Naive thymus-derived CD8-positive, alpha-beta T cell (primary cell): ENCODE measurements at regions not wholly inside any gene's neighbourhood (a gene's known extent, or its start where the extent isn't known, plus 50 kb on each side); places are given as distances from the start of the nearest gene placed in this dataset.

Source experiments
- ATAC-seq, 2 donors: fragments of 150-1000 bp; cut with Tn5 transposase in 1 of 2; sonication (Bioruptor Pico), chemical (Tn5 transposase) in 1 of 2; 1 replicate in 1 of 2; 2 replicates in 1 of 2; pipeline ENCODE4 v1.10.0; 2021; ENCODE audit warnings: mild to moderate bottlenecking in 2 of 2, moderate library complexity in 2 of 2
- POLR2A ChIA-PET: fragments of 350-600 bp; sonication (Branson Sonifier 250); formaldehyde crosslinking; loops from one replicate; lab custom pipeline; 2021; ENCODE audit warnings: antibody characterized with exemption; lab: Charles Lee
- DNase-seq, 10 donors: peaks; one replicate each; pipeline versions ENCODE4 v3.0.0 to v3.0.0-alpha.2; 2020 to 2022
- H3K27ac Mint-ChIP-seq, 10 donors: one replicate each; pipeline ENCODE4 v1.8.0; 2020 to 2022; ENCODE audit warnings: mild to moderate bottlenecking in 10 of 10, mixed read lengths in 10 of 10, moderate library complexity in 4 of 10, inconsistent platforms in 1 of 10
- H3K27me3 Mint-ChIP-seq, 5 donors: one replicate each; pipeline ENCODE4 v1.8.0; 2021 to 2022; ENCODE audit warnings: mixed read lengths in 5 of 5
- H3K36me3 Mint-ChIP-seq, 3 donors: one replicate each; pipeline ENCODE4 v1.8.0; 2020 to 2022; ENCODE audit warnings: mixed read lengths in 3 of 3, mild to moderate bottlenecking in 2 of 3, inconsistent platforms in 1 of 3
- H3K4me1 Mint-ChIP-seq, 4 donors: one replicate each; pipeline ENCODE4 v1.8.0; 2021 to 2022; ENCODE audit warnings: mixed read lengths in 4 of 4
- H3K4me3 Mint-ChIP-seq, 10 donors: one replicate each; pipeline ENCODE4 v1.8.0; 2020 to 2022; ENCODE audit warnings: mild to moderate bottlenecking in 10 of 10, mixed read lengths in 10 of 10, moderate library complexity in 6 of 10, inconsistent platforms in 1 of 10
- H3K9me3 Mint-ChIP-seq, 9 donors: one replicate each; pipeline ENCODE4 v1.8.0; 2020 to 2022; ENCODE audit warnings: mixed read lengths in 9 of 9, mild to moderate bottlenecking in 3 of 9, inconsistent platforms in 1 of 9, moderate library complexity in 1 of 9

DNA sequence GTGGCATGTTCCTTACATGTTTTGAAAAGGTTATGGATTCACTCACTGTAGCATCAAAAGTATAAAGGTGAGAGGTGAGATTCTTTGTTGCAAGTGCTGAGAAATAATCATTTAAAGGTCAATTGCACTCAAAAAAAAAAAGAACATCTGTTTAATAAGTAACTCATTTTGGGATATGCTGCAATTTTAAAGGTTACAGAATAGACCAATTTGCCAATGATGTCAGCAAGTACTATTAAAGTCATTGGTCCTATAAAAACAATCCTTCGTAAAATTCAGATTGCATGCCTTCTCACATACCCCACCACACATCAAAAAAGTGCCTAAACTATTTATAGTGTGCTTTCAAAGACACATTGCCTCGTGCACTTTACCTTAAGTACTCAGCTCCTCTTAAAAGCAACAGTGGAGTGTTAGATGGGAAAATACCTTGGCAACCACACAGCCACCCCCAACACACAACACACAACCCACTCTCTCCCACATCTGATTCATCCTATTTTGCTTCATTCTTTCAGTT is 218.2 kb upstream of the ADGRL2 start:
- ATAC-seq, result no peak
- Mint-ChIP-seq H3K27me3 (peaks cover 0 to 4% (median 0%) of the 10 kb centered on the region in 5 donors), H3K4me1 (no peaks in the 10 kb centered on the region), H3K4me3 (no peak overlapping the region), H3K36me3 (no peaks in the 10 kb centered on the region), H3K27ac (no peak overlapping the region), H3K9me3 (peaks cover 0 to 4% (median 0%) of the 10 kb centered on the region in 9 donors)
- DNase-seq, result no peak
- POLR2A ChIA-PET, result no interaction called here

DNA sequence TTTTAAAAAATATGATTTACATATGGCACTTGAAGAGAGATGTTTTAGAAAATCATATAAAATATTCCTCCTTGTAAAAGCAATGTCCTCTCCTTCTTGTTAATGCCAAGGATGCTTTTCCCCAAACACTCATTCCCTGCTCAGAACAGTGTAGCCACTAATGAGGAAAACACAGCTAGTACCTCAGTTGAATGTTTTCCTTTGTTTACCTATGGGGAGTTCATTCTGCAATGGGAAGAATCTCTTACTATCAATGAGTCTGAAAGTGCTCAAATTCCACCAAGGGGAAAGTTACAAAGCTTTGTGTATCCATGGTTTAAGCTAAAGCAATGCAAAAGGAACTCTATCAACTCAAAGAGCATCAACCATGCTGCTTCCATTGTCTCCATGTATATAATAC is 221.9 kb upstream of the ADGRL2 start:
- POLR2A ChIA-PET, result no interaction called here
- no peak for DNase-seq
- no peak for ATAC-seq
- Mint-ChIP-seq H3K4me1 (no peaks in the 10 kb centered on the region), H3K27ac (peak overlapping the region in 1 of 10 donors; percentile 2), H3K9me3 (no peaks in the 10 kb centered on the region), H3K27me3 (peaks cover 0 to 4% (median 0%) of the 10 kb centered on the region in 5 donors), H3K36me3 (no peaks in the 10 kb centered on the region), H3K4me3 (no peak overlapping the region)

DNA sequence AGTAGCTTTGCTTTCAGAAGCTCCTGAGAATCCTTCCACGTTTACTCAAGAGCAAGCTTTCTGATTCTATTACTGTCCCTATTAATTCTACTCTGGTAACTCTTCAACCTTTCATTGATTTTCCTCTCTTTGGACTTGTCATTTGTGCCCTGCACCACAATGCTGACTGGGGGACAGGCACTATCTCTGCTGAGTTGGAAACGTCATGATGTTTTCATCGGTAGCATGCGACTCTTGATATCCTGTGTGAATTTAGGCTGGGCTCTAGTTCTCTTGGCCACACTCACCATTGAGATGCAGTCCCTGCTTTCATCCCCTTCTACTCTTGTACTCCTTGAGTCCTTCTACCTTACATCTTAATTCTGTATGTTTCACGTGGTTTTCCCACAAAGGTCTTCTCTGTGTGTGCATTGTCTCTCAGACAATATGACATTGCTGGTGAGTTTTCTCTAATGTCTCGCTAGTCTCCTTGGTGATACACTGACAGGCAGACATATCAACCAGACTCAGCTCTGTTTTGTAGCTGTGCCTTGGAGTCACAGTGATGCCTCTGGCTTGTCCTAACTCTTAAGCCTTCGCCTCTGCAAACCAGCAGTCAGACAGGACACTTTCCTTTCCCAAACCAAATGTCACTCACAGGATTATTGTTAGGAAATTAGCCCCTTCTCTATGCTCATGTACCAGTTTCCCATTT is 223.6 kb upstream of the ADGRL2 start:
- Mint-ChIP-seq H3K4me3 (no peak overlapping the region), H3K9me3 (no peaks in the 10 kb centered on the region), H3K4me1 (no peaks in the 10 kb centered on the region), H3K27ac (no peak overlapping the region), H3K36me3 (no peaks in the 10 kb centered on the region), H3K27me3 (peaks cover 0 to 4% (median 0%) of the 10 kb centered on the region in 5 donors)
- POLR2A ChIA-PET, result no interaction called here
- no peak for DNase-seq
- no peak for ATAC-seq

DNA sequence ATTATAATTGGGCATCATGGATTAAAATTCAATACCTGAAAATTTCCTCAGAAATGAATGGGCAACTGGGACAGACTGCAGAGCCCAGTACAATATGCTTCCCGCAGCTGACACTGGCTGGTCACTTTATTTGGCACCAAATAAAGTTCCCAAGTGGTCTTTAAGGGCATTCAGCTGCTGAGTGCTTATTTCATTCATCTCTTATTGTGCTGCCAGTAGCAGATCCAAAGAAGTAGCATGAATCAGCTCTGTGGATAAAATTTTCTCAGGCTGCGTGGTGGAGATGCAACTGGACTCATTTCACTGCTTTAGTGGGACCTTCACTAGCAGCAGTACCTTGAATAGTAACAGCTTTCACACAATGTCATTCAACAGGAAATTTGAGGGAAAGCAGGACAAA is 226.3 kb upstream of the ADGRL2 start:
- no peak overlapping the region for H3K27ac Mint-ChIP-seq
- ATAC-seq, result no peak
- no peaks in the 10 kb centered on the region for H3K4me1 Mint-ChIP-seq
- H3K4me3 Mint-ChIP-seq, result no peak overlapping the region
- H3K27me3 Mint-ChIP-seq, result no peaks in the 10 kb centered on the region
- POLR2A ChIA-PET, result no interaction called here
- H3K36me3 Mint-ChIP-seq, result no peaks in the 10 kb centered on the region
- H3K9me3 Mint-ChIP-seq, result peaks cover 0 to 3% (median 0%) of the 10 kb centered on the region in 9 donors
- no peak for DNase-seq

DNA sequence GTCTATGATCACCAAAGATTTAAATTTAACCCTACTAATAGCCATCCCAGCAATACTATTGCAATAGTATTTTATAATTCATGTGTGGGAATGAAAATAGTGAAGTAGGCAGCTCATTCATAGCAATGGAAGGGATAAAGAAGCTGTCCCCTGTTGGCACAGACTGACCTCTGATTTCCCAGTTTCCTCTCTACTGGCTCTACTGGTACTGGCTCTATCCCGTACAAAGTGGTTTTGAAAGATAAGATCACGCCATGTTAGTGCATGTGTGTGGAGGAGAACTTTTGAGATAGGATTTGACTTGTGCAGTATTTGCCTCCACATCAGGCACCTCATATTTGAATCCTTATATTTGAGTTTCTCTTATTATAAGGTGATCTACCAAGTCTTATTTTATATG is 227.3 kb upstream of the ADGRL2 start:
- H3K27me3 Mint-ChIP-seq, result no peaks in the 10 kb centered on the region
- peaks cover 0 to 3% (median 0%) of the 10 kb centered on the region in 9 donors for H3K9me3 Mint-ChIP-seq
- H3K4me1 Mint-ChIP-seq, result no peaks in the 10 kb centered on the region
- no peak overlapping the region for H3K4me3 Mint-ChIP-seq
- DNase-seq (no peak), ATAC-seq (no peak)
- no peaks in the 10 kb centered on the region for H3K36me3 Mint-ChIP-seq
- H3K27ac Mint-ChIP-seq, result no peak overlapping the region
- POLR2A ChIA-PET, result no interaction called here

DNA sequence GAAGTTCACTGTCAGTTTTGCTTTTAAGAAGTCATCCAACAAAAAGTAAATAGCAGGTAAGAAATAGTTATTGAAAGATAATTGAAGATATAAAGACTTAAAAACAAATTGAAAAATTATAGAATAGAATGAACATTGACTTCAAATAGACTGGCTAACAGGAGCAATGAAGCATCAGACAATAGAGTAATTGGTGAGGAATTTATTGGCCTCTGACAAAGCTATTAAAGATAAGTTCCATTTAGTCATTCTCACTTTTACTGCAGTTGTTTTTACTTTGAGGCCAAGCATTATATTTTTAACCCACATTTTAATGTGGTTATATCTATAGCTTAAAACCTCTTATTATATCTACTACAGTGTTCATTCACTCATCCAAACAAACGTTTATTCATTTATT is 228.8 kb upstream of the ADGRL2 start:
- H3K27me3 Mint-ChIP-seq, result no peaks in the 10 kb centered on the region
- POLR2A ChIA-PET, result no interaction called here
- H3K27ac Mint-ChIP-seq, result no peak overlapping the region

DNA sequence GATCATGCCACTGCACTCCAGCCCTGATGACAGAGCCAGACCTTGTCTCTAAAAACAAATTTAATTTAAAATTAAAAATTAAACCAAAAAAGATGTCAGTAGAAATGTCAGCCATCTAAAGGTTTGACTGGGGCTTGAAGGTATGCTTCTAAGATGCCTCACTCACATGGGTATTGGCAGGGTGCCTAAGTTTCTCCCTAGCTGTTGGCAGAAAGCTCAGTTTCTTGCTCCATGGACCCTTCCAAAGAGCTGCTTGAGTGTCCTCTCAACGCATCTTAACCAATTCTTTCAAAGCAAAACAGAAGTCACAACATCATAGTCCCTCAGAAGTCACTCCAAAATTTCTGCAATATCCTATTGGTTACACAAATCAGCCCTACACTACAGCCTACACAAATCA is 231.0 kb upstream of the ADGRL2 start:
- ATAC-seq (no peak), DNase-seq (no peak)
- no peaks in the 10 kb centered on the region for H3K4me1 Mint-ChIP-seq
- POLR2A ChIA-PET, result no interaction called here
- H3K27ac Mint-ChIP-seq, result no peak overlapping the region
- H3K4me3 Mint-ChIP-seq, result no peak overlapping the region
- H3K36me3 Mint-ChIP-seq, result no peaks in the 10 kb centered on the region
- peaks cover 0 to 4% (median 0%) of the 10 kb centered on the region in 5 donors for H3K27me3 Mint-ChIP-seq
- peaks cover 0 to 3% (median 0%) of the 10 kb centered on the region in 9 donors for H3K9me3 Mint-ChIP-seq

More for the DNA sequence above, 228.8 kb upstream of the ADGRL2 start:
- peaks cover 0 to 3% (median 0%) of the 10 kb centered on the region in 9 donors for H3K9me3 Mint-ChIP-seq
- no peak for DNase-seq
- H3K4me1 Mint-ChIP-seq, result no peaks in the 10 kb centered on the region
- ATAC-seq, result no peak
- H3K4me3 Mint-ChIP-seq, result no peak overlapping the region
- no peaks in the 10 kb centered on the region for H3K36me3 Mint-ChIP-seq

DNA sequence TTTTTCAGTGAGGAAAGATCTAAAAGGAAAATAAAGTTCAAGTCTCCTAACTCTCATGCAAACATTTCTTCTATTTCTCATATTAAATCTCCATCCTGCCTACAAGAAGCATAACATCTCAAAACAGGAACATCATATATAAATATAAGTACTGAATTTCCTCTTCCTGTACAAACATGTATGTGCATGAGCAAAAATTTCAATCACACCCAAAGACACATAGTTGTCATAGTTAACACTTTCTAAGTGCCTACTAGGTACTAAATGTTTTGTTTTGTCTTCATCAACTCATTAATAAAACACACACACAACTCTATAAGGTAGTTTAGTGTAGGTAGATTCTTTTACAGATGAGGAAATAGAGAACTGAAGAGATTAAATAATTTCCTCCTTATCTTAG is 237.1 kb upstream of the ADGRL2 start:
- Mint-ChIP-seq H3K27me3 (peaks cover 0 to 4% (median 0%) of the 10 kb centered on the region in 5 donors), H3K4me3 (no peak overlapping the region), H3K9me3 (peaks cover 0 to 4% (median 0%) of the 10 kb centered on the region in 9 donors), H3K36me3 (no peaks in the 10 kb centered on the region), H3K27ac (no peak overlapping the region), H3K4me1 (no peaks in the 10 kb centered on the region)
- ATAC-seq (no peak), DNase-seq (no peak)
- POLR2A ChIA-PET, result no interaction called here

DNA sequence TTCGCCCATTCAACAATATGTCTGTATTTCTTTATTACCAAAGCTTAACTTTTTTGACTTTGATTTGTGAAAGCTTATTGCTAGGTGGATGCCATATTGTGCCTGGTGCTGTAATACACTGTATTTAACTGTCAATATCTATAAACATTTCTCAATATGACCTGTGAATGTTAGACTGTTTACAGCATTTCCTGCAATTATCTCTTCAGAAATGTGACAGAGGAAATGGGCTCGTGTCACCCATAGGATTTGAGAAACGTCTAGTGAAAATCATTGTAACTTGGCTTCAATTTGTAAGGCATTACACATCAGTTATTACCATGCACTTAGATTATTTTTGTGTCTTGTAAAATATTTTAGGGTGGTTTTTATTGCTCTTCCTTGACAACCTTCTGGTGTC is 237.8 kb upstream of the ADGRL2 start:
- H3K27ac Mint-ChIP-seq, result no peak overlapping the region
- no peaks in the 10 kb centered on the region for H3K4me1 Mint-ChIP-seq

DNA sequence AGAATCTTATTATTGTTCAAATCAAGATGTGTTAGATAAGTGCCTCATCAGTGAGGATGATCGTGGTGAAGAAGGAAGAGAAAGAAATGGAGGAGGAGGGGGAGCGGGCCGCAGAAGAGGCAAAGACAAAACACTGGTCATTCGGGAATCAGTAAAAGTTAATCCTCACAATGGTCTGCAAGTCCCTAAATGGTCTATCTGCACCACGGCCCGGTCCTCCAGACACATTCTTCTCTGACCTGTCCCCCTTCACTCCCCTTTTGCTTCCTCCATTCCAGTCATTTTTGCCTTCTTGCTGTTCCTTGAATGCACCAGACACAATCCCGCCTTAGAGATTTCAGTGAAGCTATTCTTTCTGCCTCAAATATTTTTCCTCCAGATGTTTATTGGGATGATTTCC is 240.1 kb upstream of the ADGRL2 start:
- ATAC-seq, result no peak
- POLR2A ChIA-PET, result no interaction called here
- no peak overlapping the region for H3K4me3 Mint-ChIP-seq

More for the DNA sequence above, 237.8 kb upstream of the ADGRL2 start:
- POLR2A ChIA-PET, result no interaction called here
- Mint-ChIP-seq H3K36me3 (no peaks in the 10 kb centered on the region), H3K9me3 (peaks cover 0 to 4% (median 0%) of the 10 kb centered on the region in 9 donors), H3K4me3 (no peak overlapping the region), H3K27me3 (peaks cover 0 to 4% (median 0%) of the 10 kb centered on the region in 5 donors)
- DNase-seq (no peak), ATAC-seq (no peak)

DNA sequence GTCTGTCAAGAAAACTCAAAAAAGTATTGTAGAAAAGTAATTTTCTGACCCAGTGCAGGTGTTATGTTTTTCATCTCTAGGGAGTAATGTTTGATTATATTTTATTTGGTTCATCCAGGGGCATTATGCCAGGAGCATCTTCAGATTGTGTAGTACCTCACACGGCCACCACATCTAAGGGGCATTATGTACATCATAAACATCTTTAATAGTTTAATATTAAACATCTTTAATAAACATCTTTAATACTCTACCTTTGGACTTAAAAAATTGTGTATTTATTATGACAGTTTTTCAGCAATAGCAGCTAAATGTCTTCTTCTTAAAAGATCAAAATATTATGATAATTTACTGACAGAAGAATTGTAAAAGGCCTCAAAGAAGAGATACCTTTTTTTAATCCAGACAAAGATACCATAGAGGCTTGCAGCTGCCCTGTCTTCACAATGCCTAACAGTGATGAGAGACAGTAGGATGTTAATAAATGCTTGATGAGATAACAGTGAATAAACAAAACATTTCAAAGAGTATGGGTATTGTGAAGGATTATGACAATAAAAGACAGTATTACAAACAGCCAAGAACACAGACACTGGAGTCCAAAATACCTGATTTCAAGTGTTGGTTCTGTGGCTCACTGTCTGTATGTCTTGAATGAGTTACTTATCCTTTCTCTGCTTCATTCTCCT is 240.9 kb upstream of the ADGRL2 start:
- Mint-ChIP-seq H3K4me3 (no peak overlapping the region), H3K27me3 (no peaks in the 10 kb centered on the region), H3K4me1 (no peaks in the 10 kb centered on the region), H3K36me3 (no peaks in the 10 kb centered on the region), H3K9me3 (peaks cover 0 to 5% (median 0%) of the 10 kb centered on the region in 9 donors), H3K27ac (no peak overlapping the region)
- no peak for ATAC-seq
- POLR2A ChIA-PET, result no interaction called here
- no peak for DNase-seq

More for the DNA sequence above, 240.1 kb upstream of the ADGRL2 start:
- Mint-ChIP-seq H3K27me3 (peaks cover 0 to 2% (median 0%) of the 10 kb centered on the region in 5 donors), H3K36me3 (no peaks in the 10 kb centered on the region), H3K4me1 (no peaks in the 10 kb centered on the region), H3K9me3 (peaks cover 0 to 4% (median 0%) of the 10 kb centered on the region in 9 donors), H3K27ac (no peak overlapping the region)
- DNase-seq, result no peak

DNA sequence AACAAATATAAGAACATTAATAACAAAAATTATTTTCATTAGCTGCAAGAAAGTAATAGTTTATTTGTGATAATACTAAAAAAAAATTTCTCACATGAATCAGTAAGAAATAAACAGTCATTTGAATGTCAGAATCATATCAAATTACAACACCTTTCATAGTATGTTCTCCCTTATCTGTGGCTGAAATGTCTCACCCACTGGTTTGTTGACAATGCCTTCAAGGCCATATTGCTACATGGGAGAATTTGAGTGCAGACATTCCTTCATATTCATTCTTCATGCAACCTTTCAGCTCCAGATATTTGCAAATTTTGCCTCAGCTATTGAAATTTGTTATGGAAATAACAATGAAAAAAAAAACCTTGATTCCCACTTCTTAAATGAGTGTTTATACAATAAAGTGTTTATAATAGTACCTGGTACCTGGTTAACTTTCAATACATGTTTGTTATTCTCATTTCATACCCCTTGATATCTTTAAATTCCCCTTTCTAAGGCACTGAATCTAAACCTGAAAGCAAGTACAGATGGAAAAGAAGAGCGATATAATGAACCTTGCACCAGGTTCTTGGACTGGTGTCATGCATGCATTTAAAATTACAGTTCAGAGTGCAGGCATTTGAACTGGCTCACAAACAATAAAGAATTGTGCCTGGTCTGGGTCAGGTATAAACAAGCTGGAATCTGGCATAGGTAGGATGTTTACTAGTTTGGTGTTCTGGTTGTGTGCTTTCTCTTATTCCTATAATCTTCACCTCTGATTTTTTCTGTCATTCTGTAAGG is 242.2 kb upstream of the ADGRL2 start:
- H3K36me3 Mint-ChIP-seq, result no peaks in the 10 kb centered on the region
- no peak overlapping the region for H3K4me3 Mint-ChIP-seq
- no peak for ATAC-seq
- H3K9me3 Mint-ChIP-seq, result peaks cover 0 to 4% (median 0%) of the 10 kb centered on the region in 9 donors
- no peak overlapping the region for H3K27ac Mint-ChIP-seq
- no peaks in the 10 kb centered on the region for H3K27me3 Mint-ChIP-seq
- POLR2A ChIA-PET, result no interaction called here
- H3K4me1 Mint-ChIP-seq, result no peaks in the 10 kb centered on the region
- DNase-seq, result no peak

DNA sequence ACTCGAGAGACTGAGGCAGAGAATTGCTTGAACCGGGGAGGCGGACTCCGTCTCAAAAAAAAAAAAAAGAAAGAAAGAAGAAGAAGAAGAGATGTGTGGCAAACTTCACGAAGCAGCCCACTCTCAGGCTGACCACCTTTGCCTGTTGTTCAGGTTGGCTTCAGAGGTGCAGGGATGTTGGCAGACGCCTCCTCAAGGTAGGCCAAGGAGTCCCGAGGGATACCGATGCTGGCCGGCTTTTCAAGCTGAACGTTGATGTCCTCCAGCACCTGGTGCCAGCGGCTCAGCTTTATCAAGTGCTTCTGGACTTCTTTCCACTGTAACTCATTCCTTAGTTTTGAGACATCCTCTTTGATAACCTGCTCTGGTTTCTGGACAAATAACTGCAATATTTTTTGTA is 243.8 kb upstream of the ADGRL2 start:
- peaks cover 0 to 4% (median 0%) of the 10 kb centered on the region in 9 donors for H3K9me3 Mint-ChIP-seq
- H3K36me3 Mint-ChIP-seq, result no peaks in the 10 kb centered on the region
- no peak overlapping the region for H3K4me3 Mint-ChIP-seq
- no peaks in the 10 kb centered on the region for H3K4me1 Mint-ChIP-seq
- H3K27me3 Mint-ChIP-seq, result no peaks in the 10 kb centered on the region
- DNase-seq, result no peak
- ATAC-seq, result no peak
- H3K27ac Mint-ChIP-seq, result no peak overlapping the region
- POLR2A ChIA-PET, result no interaction called here
